ENCODE measurements at regions not wholly inside any gene's neighbourhood (a gene's known extent, or its start where the extent isn't known, plus 50 kb on each side); places are given as distances from the start of the nearest gene placed in this dataset.

- FAIRE-seq: no peak
- Histone ChIP-seq H3K9me1 (ENCODE audit: control insufficient read depth, extremely low read depth, insufficient read depth, low read length) (no peaks in the 10 kb centered on the region), H2AFZ (ENCODE audit: control insufficient read depth, low read length) (no peak overlapping the region), H3K4me3 (ENCODE audit: control insufficient read depth in 2 of 3, extremely low read depth in 1 of 3, insufficient read depth in 2 of 3, low read depth in 1 of 3, low read length in 3 of 3) (no peak overlapping the region), H3K36me3 (ENCODE audit: control insufficient read depth in 2 of 2, extremely low read depth in 1 of 2, insufficient read depth in 2 of 2, low read length in 2 of 2) (no peaks in the 10 kb centered on the region), H3K27ac (ENCODE audit: control insufficient read depth, insufficient read depth, low read length) (no peak overlapping the region), H3K4me1 (ENCODE audit: control insufficient read depth, extremely low read depth, insufficient read depth, low read length) (no peaks in the 10 kb centered on the region), H3K27me3 (ENCODE audit: control insufficient read depth, extremely low read depth, insufficient read depth, low read length) (no peaks in the 10 kb centered on the region), H4K20me1 (ENCODE audit: control insufficient read depth, extremely low read depth, insufficient read depth, low read length) (no peaks in the 10 kb centered on the region), H3K79me2 (ENCODE audit: control insufficient read depth, insufficient read depth, low read length) (no peaks in the 10 kb centered on the region), H3K9me3 (ENCODE audit: control insufficient read depth, low read depth, low read length) (no peaks in the 10 kb centered on the region), H3K9ac (ENCODE audit: control insufficient read depth, extremely low read depth, insufficient read depth, low read length) (no peak overlapping the region), H3K4me2 (ENCODE audit: control insufficient read depth, extremely low read depth, insufficient read depth, low read depth, low read length) (no peak overlapping the region)
- TF ChIP-seq CTCF (optimal IDR thresholded peaks at IDR 0.05 in 1 of 3, IDR thresholded peaks at IDR 0.05 in 1 of 3, conservative IDR thresholded peaks at IDR 0.05 in 1 of 3; ENCODE audit: extremely low read depth in 1 of 3, insufficient read depth in 2 of 3, low read length in 3 of 3) (no peak), EZH2 (IDR thresholded peaks at IDR 0.05; ENCODE audit: low read length) (no peak)
- DNase-seq (ENCODE audit: low read depth, low spot score): no peak
- dilution Hi-C loops (cut with MboI; ENCODE audit: extremely low pct_ligation_motif_present, low sequenced_read_pairs): no loop called here
These were observed 166.8 kb upstream of the KCNJ6 start for GRCh38 chr21:38082936-38083485.

GRCh38 chr21:38083535-38083934 lies 167.3 kb upstream of the KCNJ6 start:
- H3K4me2 ChIP-seq (ENCODE audit: control insufficient read depth, extremely low read depth, insufficient read depth, low read depth, low read length): no peak overlapping the region
- no peaks in the 10 kb centered on the region for H3K36me3 ChIP-seq (ENCODE audit: control insufficient read depth in 2 of 2, extremely low read depth in 1 of 2, insufficient read depth in 2 of 2, low read length in 2 of 2)
- H3K27ac ChIP-seq (ENCODE audit: control insufficient read depth, insufficient read depth, low read length): no peak overlapping the region
- no peaks in the 10 kb centered on the region for H4K20me1 ChIP-seq (ENCODE audit: control insufficient read depth, extremely low read depth, insufficient read depth, low read length)
- no peaks in the 10 kb centered on the region for H3K9me3 ChIP-seq (ENCODE audit: control insufficient read depth, low read depth, low read length)
- dilution Hi-C loops (cut with MboI; ENCODE audit: extremely low pct_ligation_motif_present, low sequenced_read_pairs): no loop called here
- no peak for FAIRE-seq
- TF ChIP-seq CTCF (optimal IDR thresholded peaks at IDR 0.05 in 1 of 3, IDR thresholded peaks at IDR 0.05 in 1 of 3, conservative IDR thresholded peaks at IDR 0.05 in 1 of 3; ENCODE audit: extremely low read depth in 1 of 3, insufficient read depth in 2 of 3, low read length in 3 of 3) (no peak), EZH2 (IDR thresholded peaks at IDR 0.05; ENCODE audit: low read length) (no peak)
- no peaks in the 10 kb centered on the region for H3K4me1 ChIP-seq (ENCODE audit: control insufficient read depth, extremely low read depth, insufficient read depth, low read length)
- H3K79me2 ChIP-seq (ENCODE audit: control insufficient read depth, insufficient read depth, low read length): no peaks in the 10 kb centered on the region
- H2AFZ ChIP-seq (ENCODE audit: control insufficient read depth, low read length): no peak overlapping the region
- H3K27me3 ChIP-seq (ENCODE audit: control insufficient read depth, extremely low read depth, insufficient read depth, low read length): no peaks in the 10 kb centered on the region
- H3K9me1 ChIP-seq (ENCODE audit: control insufficient read depth, extremely low read depth, insufficient read depth, low read length): no peaks in the 10 kb centered on the region
- no peak for DNase-seq (ENCODE audit: low read depth, low spot score)
- H3K9ac ChIP-seq (ENCODE audit: control insufficient read depth, extremely low read depth, insufficient read depth, low read length): no peak overlapping the region
- no peak overlapping the region for H3K4me3 ChIP-seq (ENCODE audit: control insufficient read depth in 2 of 3, extremely low read depth in 1 of 3, insufficient read depth in 2 of 3, low read depth in 1 of 3, low read length in 3 of 3)

Measured in keratinocyte (primary cell).